H54 (cell line): ENCODE measurements at regions not wholly inside any gene's neighbourhood (a gene's known extent, or its start where the extent isn't known, plus 50 kb on each side); places are given as distances from the start of the nearest gene placed in this dataset.

Experiments
- DNase-seq: peaks from one replicate; pipeline ENCODE4 v3.0.0; 2011; ENCODE audit warnings: low spot score, mixed read lengths; ENCODE audit not compliant: insufficient read length
- FAIRE-seq: peaks from 3 replicates; lab custom pipeline; 2011; peaks lifted over from hg19 to GRCh38; lab: Jason Lieb, UNC
- POLR2A ChIP-seq: IDR thresholded peaks from 2 replicates; pipeline ENCODE4 v1.6.1; 2011; ENCODE audit warnings: low read depth, mild to moderate bottlenecking, low read length

- DNase-seq (no peak), FAIRE-seq (no peak)
- TF ChIP-seq POLR2A, result no peak
Measured at GRCh38 chr1:217274416-217274815, 356.5 kb downstream of the GPATCH2 start.

- DNase-seq (no peak), FAIRE-seq (no peak)
- TF ChIP-seq POLR2A, result no peak
Measured at GRCh38 chr1:217273866-217274265, 357.0 kb downstream of the GPATCH2 start.

- FAIRE-seq, result no peak
- TF ChIP-seq POLR2A, result no peak
- DNase-seq, result no peak
Measured at GRCh38 chr1:217272385-217272784, 358.5 kb downstream of the GPATCH2 start.

- FAIRE-seq, result no peak
- no peak for DNase-seq
- no peak for TF ChIP-seq POLR2A
Measured at GRCh38 chr1:217270101-217270500, 360.8 kb downstream of the GPATCH2 start.

GRCh38 chr1:217268058-217268457 is 362.8 kb downstream of the GPATCH2 start:
- no peak for TF ChIP-seq POLR2A
- DNase-seq (no peak), FAIRE-seq (no peak)

GRCh38 chr1:217261636-217262035 is 369.3 kb downstream of the GPATCH2 start:
- FAIRE-seq (no peak), DNase-seq (no peak)
- no peak for TF ChIP-seq POLR2A

GRCh38 chr1:217260676-217261075 is 370.2 kb downstream of the GPATCH2 start:
- no peak for DNase-seq
- no peak for FAIRE-seq
- TF ChIP-seq POLR2A, result no peak

GRCh38 chr1:217253985-217254384 is 376.9 kb downstream of the GPATCH2 start:
- no peak for FAIRE-seq
- no peak for TF ChIP-seq POLR2A
- no peak for DNase-seq

GRCh38 chr1:217253351-217253750 is 377.5 kb downstream of the GPATCH2 start:
- DNase-seq (no peak), FAIRE-seq (no peak)
- no peak for TF ChIP-seq POLR2A

- no peak for TF ChIP-seq POLR2A
- FAIRE-seq (no peak), DNase-seq (no peak)
Measured at GRCh38 chr1:217251121-217251520, 379.8 kb downstream of the GPATCH2 start.

- DNase-seq (no peak), FAIRE-seq (no peak)
- no peak for TF ChIP-seq POLR2A
Measured at GRCh38 chr1:217249857-217250256, 381.0 kb downstream of the GPATCH2 start.

- no peak for DNase-seq
- TF ChIP-seq POLR2A, result no peak
- no peak for FAIRE-seq
Measured at GRCh38 chr1:217244971-217245370, 385.9 kb downstream of the GPATCH2 start.

GRCh38 chr1:217240656-217241055 is 390.2 kb downstream of the GPATCH2 start:
- FAIRE-seq (no peak), DNase-seq (no peak)
- TF ChIP-seq POLR2A, result no peak

- TF ChIP-seq POLR2A, result no peak
- FAIRE-seq, result no peak
Measured at GRCh38 chr1:217238945-217239344, 391.9 kb downstream of the GPATCH2 start.

GRCh38 chr1:217230412-217230811 is 400.5 kb downstream of the GPATCH2 start:
- FAIRE-seq, result no peak
- no peak for TF ChIP-seq POLR2A

More at GRCh38 chr1:217238945-217239344, 391.9 kb downstream of the GPATCH2 start:
- DNase-seq, result no peak

GRCh38 chr1:217228689-217229088 is 402.2 kb downstream of the GPATCH2 start:
- TF ChIP-seq POLR2A, result no peak
- DNase-seq (no peak), FAIRE-seq (no peak)

More at GRCh38 chr1:217230412-217230811, 400.5 kb downstream of the GPATCH2 start:
- DNase-seq, result no peak

GRCh38 chr1:217224201-217224600 is 406.7 kb downstream of the GPATCH2 start:
- no peak for TF ChIP-seq POLR2A
- FAIRE-seq (no peak), DNase-seq (no peak)
